HK-2 (cell line): ENCODE measurements at regions not wholly inside any gene's neighbourhood (a gene's known extent, or its start where the extent isn't known, plus 50 kb on each side); places are given as distances from the start of the nearest gene placed in this dataset.
A peak's percentile ranks its signal among the peaks of the same experiment; 100 is the strongest.

Experiments used
- DNase-seq: peaks from one replicate; pipeline ENCODE4 v3.0.0-alpha.2; 2018; ENCODE audit not compliant: unreplicated experiment

DNA sequence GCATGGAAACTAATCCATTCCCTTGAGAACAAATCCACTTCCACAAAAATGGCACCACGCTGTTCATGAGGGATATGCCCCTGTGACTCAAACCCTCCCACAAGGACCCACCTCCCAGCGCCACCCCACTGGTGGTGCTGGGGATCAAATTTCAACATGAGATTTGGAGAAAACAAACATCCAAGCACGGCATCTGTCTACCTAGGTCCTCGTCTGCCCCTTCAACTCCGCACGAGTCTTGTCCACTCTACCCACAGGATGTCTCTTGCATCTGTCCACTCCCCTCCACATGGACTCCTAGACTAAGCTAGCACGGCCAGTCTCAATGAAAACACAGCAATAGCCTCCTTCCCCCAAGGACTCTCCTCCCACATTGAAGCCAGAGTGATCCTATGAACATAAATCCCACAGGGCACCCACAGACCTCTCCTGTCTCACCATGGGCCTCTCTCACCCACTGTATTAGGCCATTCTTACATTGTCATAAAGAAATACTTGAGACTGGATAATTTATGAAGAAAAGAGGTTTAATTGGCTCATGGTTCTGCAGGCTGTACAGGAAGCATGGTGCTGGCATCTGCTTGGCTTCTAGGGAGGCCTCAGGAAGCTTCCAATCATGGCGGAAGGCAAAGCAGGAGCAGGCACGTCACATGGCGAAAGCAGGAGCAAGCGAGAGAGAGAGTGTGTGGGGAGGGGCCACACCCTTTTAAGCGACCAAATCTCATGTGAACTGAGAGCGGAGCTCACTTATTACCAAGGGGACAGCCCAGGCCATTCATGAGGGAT lies 101.4 kb downstream of the TOMM20 start:
- DNase-seq = no peak

DNA sequence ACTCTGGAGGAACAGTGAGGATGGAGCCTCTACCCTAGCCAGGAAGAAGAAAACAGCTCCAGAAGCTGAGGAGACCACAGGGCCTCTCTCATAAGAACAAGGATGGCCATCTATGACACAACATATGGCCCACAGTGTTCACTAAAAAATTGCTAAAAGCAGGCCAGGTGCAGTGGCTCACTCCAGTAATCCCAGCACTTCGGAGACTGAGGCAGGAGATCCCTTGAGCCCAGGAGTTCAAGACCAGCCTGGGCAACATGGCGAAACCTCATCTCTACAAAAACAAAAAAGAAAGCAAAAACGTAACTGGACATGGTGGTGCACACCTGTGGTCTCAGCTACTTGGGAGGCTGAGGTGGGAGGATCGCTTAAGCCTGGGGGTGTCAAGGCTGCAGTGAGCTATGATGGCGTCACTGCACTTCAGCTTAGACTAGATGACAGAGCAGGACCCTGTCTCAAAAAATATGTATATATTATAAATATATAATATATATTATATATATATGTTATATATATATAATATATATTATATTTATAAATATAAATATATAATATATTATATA lies 103.1 kb downstream of the TOMM20 start:
- no peak for DNase-seq

DNA sequence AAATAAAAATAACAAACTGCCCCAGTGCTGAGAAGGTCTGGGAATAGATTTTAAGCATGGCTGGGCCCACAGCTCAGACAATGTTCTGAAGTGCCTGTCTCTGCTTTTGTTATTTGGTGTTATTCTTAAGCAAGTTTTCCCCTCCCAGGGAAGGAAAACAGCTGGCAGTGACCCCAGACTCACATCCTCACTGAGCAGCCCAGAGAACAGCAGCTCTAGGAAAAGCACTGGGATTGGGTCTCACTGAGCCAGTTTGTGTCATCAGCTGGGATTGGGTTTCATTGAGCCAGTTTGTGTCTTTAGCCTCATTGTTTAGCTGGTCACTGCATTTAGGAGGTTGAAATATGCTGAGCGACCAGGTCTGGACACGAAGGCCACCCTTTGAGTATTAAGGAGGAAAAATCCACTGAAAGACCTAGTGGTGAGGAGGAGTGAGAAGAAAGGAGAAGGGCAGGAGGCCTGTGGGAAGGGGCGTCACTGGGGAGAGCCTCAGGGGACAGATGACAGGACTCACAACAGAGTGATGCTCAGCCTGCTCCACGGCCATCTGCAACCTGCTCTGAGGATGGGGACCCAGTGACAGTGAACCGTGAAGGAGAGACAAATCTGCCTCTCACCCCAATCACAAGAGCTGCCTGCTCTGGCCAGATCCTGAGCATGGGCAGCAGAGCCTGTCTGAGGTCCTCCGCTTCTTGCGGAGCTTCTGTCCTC lies 103.8 kb downstream of the TOMM20 start:
- no peak for DNase-seq

DNA sequence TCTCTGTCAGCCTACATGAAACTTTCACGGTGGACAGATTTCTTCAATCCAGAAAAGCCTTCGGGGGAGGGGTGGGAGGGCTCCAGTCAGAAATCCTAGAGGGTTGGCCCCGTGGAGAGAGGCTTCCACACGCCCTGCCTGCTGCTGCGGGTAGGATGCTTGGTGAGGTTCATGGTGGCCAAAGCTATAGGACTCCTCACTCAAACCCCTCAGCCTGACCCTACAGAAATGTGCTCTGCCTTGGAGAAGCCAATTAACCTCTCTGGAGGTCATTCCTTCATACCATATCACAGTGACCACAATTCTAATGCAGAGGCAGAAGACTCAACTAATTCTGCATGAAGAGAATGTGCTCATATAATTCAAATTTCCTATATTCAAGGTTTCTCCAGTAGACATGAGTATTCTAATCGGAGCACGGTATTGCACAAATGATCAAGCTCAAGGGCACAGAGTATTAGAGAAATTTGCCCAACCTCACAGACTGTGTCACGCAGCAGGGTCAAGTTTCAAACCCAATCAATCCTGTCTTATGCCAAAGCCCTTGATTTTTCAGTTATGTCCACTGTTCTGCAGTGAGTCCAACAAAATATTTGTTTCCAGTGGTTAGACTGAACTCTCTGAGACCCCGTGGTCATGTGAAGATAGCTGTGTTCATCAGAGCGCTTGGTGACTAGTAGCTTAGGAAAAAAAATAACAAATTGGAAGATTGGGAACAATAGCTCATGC lies 104.8 kb downstream of the TOMM20 start:
- DNase-seq = no peak

DNA sequence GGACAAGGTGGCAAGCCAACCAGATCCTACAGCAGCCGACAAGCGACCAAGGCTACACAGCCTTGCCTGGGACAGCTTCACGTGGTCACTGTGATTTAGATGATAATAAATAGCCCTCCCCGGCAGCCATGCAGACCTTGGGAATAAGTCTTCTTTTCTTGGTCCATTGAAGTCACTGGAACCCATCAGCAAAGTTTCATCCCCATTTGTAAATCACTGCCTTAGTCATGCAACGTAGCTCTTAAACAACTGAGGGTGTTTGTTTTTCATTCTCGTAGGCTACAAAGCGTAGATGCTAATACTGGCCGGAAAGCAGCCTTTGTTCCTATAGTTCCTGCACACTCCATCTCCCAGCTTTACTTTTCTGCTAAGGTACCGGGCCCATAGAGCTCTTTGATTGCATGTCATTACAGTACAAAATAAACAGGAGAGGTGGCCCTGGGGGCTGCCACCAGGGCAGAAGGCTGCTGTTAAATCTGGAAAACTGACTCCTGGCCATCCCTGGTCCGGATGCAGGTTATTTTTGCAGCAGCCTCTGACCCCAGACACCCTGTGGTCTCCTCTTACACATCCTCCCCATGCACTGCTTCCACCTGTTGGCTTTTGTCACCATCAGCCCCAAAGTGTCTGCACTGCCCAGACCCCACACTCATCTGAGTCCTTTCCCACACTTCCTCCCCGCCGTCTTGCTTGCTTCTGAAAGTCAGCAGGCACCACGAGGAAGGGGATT lies 105.5 kb downstream of the TOMM20 start:
- DNase-seq = no peak

DNA sequence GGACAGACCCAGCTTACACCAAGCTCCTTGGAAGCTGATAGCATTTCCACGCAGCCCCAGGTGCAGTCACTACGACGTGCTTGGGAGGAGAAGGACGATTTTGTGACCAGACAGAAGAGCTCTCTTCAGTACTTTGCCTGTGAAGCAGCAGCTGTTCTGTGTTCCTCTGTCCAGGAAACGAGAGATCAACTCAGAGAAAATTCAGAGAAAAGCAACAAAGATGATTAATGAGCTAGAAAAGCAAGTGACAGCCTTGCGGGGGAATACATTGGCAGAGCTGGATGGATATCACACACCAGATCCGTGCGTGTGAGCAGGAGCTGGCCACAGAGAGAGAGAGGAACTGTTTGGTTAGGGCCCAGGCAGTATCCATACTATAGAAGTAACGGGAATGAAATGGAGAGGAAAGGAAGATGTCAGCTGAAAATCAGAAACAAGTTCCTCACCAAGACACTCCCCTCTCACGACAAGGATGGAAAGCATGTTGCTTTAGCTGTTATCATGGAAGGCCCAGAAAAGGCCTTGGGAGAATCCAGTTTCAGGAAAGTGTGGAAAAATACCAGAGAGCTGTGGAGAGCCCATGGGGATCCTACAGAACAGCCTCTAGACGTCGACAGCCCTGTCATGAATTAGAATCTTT lies 106.2 kb downstream of the TOMM20 start:
- DNase-seq = no peak

DNA sequence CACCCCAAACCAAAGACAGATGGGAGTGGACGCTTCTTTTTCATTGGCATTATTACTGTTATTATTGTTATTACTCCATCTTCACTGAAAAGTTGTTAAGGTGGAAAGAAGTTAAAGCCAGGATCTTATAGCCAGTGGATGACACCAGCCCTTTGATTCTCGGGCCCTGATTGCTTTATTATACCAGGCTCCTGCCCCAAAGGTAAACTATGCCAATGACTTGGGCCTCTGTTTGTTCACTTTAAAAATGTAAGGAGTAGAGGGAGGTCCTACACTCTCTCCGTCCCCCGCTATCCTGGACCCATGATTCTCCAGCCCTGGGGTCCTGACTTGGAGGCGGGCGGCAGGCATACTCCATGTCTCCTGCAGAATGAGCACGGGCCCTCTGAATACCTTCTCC lies 106.8 kb downstream of the TOMM20 start:
- no peak for DNase-seq

DNA sequence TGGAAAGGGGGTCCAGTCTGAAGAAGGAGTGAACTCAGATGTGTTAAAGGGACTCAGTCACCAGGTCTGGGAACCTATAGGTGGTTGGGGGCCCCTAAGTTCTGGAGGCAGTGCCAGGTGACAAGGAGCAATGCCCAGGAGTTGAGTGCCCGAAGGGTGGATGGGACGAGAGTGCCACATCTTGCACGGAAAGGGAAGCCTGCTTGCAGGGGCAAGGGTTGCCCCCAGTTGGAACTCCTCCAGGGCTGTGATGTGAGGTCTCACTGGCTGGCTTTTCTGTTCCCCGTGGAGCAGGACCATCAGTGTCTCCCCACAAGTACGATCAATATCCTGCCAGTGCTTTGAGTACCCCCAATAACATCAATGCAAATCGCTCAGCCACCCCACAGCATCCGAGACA lies 107.3 kb downstream of the TOMM20 start:
- DNase-seq = no peak

DNA sequence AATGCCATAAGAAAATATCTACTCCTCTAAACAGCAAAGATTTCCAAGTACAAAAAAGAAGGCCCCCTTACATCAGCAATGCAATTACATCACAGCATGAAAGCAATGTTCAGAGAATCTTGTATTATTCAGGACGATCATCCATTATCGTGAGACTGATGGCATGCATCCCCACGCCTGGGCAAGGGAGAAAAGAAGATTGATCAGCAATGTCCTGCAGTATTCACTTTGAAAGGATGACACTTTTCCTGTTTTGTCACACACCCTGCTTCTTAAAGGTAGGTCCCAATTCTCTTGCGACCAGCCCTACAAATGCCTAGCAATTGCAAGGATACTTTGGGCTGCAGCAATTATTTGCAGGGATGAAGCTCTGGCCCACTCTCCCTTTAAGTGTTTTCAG lies 108.7 kb downstream of the TOMM20 start:
- no peak for DNase-seq

DNA sequence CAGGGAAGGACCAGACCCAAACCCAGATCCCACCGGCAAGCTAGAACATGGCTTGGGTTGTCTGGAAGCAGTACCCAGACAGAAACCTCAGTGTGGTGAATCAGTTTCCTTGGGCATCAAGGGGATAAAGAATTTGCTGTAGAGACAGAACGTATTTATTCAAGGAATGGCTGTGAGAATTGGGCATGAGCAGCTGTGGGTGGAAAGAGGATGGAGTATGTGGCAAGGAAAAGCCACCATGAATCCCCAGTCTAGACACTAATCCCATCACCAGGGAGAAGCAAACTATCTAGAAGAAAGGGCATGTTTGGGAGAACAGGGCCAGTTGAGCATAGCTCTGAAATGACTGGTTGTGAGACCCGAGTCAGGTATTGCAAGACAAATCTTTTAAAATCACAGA lies 109.2 kb downstream of the TOMM20 start:
- no peak for DNase-seq

DNA sequence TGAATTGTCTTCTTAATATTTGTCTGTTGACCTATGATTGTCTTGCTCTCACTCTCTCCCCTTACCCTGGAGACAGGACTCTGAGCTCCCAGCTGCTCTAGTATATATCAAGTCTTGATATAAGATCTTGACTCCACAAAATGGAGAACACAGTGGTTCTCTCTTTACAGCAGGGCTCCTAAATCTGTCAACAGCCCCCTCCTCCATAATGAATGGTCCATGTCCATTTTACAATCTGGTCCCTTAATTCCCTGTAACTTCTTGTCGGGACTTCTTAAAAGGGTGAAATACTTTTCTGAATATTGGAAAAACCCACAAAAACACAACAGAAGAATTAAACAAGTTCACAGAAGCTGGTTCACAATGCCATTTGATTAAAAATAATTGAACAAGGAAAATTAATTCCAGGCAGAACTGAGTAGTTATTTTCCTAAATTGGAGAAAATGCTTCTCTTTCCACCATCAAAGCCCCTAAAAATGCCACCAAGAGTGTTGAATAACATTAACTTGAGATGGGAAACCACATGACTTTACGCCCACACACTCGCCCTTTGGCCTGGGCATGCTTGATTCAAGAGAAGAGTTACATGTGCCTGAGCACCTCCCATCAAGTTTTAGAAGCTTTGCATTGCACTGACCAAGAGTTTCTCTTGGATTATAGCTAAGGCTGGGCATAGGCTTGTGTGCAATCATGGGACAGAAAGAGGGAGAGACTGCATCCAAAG lies 109.8 kb downstream of the TOMM20 start:
- no peak for DNase-seq

DNA sequence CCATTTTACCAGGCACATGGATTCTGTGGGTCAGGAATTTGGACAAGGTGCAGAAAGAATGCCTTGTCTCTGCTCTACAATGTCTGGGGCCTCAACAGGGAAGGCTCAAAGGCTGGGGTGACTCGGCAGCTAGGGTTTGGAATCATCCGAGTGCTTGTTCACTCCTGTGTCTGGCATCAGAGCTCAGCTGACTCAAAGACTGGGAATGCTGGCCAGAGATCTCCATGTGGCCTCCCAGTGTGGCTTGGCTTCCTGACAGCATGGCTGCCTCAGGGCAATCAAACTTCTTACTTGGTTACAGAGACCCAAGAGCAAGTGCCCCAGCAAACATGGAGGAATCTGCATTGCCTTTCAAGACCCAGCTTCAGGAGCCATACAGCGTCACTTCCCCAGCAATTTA lies 110.5 kb downstream of the TOMM20 start:
- peak; percentile 73 for DNase-seq

DNA sequence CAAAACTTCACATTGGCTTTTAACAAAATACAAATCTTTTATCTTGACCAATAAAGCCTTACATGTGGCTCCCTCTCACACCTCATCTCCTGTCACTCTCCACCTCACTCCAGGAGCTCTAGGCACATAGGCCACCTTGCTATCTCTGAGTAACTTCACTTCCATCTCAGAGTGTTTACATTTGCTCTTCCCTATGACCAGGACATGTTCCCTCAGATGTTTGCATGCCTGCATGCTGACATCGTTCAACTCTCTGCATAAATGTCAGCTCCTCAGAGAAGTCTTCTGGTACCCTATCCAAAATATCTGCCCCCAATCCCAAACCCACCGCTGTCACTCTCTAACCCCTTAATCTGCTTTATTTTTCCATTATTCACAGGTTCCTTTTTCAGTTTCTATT lies 110.9 kb downstream of the TOMM20 start:
- no peak for DNase-seq

DNA sequence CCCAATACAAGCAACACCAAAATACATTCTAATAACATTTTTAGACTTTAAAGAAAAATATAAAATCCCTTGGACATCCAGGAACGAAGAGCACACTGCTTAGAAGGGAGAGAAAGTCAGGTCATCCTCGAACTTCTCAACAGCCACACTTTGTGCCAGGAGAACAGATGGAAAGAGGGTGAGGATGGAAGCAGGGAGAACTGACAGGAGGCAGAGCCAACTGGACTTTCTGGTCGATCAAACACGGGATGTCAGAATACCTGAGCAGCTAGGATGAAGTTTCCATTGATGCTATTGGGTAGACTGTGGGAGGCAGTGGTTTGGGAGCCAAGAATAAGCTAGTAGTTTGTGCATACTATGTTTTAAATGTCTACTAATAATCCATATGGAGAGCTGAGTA lies 111.4 kb downstream of the TOMM20 start:
- DNase-seq = no peak

DNA sequence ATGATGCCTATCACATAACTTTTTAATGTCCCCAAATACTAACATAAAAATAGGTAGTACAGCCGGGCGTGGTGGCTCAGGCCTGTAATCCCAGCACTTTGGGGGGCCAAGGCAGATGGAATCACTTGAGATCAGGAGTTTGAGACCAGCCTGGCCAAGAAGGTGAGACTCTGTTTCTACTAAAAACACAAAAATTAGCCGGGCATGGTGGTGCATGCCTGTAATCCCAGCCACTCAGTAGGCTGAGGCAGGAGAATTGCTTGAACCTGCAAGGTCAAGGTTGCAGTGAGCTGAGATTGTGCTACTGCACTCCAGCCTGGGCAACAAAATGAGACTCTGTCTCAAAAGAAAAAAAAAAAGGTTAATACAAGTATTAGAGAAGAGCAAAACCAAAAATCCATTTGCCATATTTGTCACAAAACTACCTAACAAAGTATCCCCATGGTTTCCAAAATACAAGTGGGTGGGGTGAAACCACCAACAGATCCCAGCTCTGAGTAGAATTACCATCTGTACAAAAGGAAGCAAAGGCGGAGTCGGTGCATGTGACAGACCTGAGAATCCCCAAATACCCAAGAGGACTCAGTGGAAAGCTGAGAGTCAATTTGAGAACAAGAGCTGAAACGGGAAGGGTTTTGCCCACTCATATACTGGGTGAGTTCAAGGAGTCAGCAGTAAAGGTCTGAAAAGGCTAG lies 113.2 kb downstream of the TOMM20 start:
- no peak for DNase-seq

DNA sequence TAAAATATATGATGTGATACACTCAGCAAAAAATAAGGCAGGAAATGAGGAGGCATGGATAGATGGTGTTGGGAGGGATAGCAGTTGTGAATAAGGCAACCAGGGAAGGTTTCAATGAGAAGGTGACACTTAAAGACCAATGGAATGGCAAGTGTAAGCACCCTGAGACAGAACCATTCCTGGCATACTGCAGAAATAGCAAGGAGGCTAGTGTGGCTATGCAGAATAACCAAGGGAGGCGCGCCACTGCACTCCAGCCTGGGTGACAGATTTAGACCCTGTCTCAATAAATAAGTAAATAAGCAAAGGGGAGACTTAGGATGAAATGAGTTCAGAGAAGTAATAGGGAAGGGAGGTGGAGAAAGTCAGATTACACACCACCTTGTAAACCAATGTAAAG lies 113.9 kb downstream of the TOMM20 start:
- no peak for DNase-seq

DNA sequence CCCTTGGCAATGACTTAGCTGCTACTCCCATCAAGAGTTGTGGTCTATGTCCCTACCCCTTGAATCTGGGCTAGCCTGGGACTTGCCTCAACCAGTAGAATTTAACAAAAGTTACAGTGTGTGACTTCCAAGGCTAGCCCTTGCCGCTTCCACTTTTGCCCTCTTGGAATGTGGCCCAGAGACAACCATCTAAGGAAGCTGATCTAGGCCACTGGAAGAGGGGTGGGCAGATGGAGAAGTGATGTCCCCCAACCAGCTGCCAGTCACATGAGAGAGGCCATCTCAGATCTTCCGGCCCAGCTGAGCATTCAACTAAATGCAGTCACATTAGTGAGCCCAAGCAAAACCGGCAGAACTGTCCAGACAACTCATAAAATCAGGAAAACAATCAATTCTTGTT lies 115.1 kb downstream of the TOMM20 start:
- no peak for DNase-seq

DNA sequence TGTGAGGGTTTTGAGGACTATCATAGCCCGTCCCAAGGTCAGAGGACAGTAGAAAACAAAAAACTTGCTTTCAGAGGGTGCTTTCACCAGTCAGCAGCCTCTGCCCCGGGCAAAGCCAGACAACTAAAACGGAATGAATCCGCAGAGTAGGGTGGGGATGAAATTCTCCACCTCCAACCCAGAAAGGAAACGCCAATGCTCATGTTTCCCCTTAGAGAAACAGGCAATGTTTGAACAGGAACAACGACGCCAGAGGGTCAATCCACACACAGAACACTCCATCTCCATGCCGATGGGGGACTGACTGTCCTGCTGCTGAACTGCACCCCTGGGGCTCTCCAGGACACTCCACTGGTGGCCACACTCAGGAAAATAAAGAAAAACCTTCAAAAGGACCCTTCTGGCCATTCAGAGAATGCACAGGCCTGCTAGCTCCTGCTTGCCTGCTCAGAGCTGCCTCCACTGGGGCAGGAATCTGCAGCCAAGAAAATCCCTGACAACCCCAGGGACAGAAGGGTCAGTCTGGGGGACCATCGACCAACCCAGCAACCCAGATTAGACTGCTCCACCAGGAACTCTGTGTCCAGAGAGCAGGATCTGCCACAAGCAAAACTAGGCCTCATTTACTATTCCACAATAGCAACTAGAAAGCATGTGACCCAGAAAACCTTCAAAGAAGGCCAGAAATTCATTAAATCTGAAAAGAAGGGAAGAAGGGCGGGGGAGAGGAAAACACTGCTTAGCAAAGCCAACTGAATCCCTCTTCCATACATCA lies 116.0 kb downstream of the TOMM20 start:
- no peak for DNase-seq
